ENCODE measurements at regions not wholly inside any gene's neighbourhood (a gene's known extent, or its start where the extent isn't known, plus 50 kb on each side); places are given as distances from the start of the nearest gene placed in this dataset.

DNA sequence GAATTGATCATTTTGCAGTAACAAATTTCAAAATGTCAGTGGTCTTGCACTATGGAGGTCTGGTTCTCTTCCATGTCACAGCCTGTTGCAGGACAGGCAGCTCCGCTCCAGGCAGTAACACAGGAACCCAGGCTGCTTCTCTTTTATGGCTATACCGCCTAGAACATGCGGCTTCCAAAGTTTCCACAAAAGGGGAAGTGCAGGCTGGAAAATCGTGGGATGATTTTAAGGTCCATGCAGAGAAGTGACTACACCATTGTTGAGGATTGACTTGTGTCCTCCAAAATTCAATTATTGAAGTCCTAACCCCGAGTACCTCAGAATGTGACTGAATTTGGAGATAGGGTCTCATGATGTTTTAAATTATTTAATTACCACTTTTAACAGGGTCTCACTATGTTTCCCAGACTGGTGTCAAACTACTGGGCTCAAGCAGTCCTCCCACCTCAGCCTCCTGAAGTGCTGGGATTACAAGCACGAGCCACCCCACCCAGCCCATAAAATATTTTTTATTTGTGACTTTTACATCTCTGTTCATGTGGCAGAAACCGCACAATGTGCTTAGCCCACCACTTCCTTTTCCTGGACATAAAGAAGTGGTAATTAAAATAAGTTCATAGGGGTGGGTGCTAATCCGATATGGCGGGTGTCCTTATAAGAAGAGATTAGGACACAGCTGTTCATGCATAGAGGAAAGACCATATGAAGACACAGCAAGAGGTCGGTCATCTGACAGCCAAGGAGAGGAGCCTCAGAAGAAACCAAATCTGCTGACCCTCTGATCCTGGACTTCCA lies 279.2 kb upstream of the RPL38 start:
- no peak for DNase-seq (ENCODE audit: low read depth in 3 of 3)

DNA sequence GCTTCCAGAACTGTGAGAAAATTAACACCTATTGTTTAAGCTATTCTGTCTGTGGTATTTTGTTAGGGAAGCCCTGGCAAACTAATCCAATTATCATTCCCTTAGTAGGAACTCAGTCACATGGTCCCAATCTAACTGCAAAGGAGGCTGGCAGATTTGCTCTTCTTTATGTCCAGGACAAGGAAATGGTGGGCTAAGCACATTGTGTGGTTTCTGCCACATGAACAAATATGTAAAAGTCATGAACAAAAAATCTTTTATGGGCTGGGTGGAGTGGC lies 278.6 kb upstream of the RPL38 start:
- DNase-seq (ENCODE audit: low read depth in 3 of 3) = no peak

DNA sequence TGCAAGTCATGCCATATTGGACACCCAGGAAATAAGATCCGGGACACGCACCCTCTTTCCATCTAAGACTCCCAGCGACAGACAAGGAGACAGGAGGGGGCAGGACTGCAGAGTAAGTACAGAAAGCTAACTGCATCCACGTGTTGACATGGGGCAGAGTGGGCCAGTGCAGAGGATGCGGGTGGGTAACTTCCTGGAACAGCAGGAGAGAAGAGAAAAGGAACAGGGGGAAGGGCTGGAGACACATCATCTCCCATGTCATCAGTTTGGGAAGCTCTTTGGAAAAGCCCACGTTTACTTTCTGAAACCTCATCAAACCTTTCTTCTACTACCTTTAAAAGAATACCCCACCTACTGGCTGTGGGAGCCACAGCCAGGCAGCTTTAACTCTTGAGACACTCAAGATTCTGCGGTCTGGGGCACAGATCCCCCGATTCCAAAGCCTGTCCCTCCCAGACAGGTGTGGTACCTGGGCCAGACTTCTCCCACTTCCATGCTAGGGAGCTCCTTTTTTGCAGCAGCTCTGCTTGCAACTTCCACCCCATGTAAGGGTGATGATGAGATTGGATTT lies 273.5 kb upstream of the RPL38 start:
- DNase-seq (ENCODE audit: low read depth in 3 of 3) = no peak

- no peak for DNase-seq (ENCODE audit: low read depth in 3 of 3)
These were observed 271.2 kb upstream of the RPL38 start for GRCh38 chr17:73932216-73932749.

DNA sequence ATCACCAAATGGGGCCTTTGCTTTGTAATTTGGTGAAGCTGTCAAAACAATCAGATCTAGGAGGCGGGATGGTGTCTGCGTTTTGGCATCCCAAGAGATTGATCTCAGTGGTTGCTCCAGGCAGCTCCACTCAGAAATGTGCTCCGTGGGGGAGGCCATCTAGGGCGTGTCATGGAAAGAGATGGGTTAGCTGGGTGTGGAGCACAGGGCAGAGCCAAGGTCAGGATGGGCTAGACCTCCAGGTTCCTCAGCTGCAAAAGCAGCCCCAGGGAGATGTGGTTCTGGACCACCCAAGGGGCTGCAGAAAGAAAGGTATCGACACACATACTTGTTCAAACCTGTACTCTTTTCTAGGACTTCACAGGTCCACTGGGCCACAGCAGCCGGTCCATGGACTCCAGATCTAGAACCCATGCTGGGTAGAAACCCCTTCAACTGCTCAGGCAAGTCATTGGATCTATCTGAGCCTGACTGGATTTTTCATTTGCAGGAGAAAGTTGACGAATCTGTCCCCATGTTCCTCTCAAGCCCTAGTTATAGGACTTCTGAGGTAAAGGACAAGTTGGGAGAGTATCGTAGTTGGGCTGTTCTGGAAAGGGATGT lies 270.2 kb upstream of the RPL38 start:
- no peak for DNase-seq (ENCODE audit: low read depth in 3 of 3)

GRCh38 chr17:73933871-73934270 lies 269.6 kb upstream of the RPL38 start:
- DNase-seq (ENCODE audit: low read depth in 3 of 3) = no peak

DNA sequence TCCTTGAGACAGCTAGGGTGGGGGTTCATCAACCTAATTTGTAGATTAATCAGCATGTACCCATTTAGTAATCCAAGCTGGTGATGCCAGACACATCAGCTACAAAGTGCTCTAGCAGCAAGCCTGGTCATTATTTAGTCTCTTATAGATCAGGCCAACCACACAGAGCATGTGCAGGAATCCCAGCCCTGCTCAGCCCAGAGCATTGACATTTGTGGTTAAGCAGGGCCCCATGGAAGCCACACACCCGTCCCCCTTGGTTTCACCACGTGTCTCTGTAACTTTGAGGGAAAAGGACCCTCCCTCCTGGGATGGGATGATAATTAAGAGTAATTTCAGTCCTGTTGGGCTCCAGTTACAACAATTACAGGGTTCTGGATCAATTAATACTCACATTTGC lies 268.8 kb upstream of the RPL38 start:
- no peak for DNase-seq (ENCODE audit: low read depth in 3 of 3)

GRCh38 chr17:73936908-73937627 lies 266.4 kb upstream of the RPL38 start:
- no peak for DNase-seq (ENCODE audit: low read depth in 3 of 3)

DNA sequence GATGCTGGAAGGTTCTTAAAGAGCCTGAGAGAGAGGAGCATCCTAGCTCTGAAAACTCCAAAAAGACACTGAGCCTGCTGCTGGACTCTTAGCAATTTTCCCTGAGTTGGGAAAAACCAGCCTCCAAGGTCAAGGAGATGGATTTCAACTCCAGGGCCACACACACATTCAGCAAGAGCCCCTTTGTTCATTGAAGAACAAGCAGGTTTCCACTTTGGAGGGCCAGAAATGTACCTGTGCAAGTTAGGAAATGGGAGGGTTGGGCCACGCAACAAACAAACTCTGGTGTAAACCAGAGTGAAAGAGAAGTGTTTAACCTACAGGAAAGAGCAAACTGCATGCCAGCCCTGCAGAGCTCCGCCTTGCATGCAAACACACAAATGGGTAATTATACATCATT lies 264.8 kb upstream of the RPL38 start:
- no peak for DNase-seq (ENCODE audit: low read depth in 3 of 3)

GRCh38 chr17:73939806-73940205 lies 263.7 kb upstream of the RPL38 start:
- DNase-seq (ENCODE audit: low read depth in 3 of 3) = no peak

DNA sequence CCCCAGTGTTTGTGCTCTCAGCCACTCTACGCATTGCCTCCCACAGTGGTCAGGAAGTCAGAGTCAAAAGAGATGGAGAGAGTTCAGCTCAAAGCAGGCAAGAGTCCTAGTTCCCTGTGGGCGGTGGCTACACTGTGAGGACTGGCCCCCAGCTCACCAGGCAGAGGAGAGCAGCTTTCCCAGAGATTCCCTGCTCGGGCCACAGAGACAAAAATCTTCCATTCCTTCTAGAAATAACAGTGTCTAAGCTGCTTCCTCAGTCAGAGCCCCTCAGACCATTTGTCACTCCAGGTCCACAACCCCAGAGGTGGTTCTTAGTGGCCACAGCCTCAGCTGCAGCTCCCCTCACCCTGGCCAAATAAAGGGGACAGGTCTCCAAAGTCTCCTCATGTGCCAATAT lies 263.0 kb upstream of the RPL38 start:
- no peak for DNase-seq (ENCODE audit: low read depth in 3 of 3)

GRCh38 chr17:73941919-73942530 lies 261.5 kb upstream of the RPL38 start:
- no peak for DNase-seq (ENCODE audit: low read depth in 3 of 3)

DNA sequence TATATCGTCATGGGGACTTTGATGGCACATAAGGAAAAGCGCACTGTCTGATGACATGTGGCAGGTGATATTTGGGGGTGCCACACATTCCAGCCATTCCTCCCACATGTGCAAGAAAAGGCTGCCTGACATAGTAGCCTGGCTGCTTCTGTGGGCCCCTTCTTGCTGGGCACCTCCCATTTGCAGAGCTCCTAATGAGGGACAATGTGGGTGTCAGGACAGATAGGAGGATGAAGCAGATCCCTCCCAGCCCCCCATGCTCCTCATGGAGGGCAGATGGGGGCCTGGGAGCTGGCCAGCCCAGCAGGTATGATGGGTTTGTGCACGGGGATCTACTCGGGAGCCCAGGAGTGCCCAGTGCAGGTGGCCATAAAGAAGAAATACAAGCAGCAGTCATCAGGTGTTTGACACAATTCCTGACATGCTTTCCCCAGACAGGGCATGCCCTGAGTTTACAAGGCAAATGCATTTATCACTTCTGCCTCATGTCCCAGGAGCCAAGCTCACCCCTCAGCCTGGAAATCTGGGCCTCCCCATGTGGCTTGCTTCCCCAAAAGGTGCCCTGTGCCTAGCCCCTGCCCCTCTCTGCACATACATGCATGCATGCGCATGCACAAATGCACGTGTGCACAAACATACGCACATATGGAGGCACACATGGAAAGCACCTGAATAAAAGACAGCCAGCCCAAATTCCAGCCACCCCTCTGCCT lies 260.6 kb upstream of the RPL38 start:
- DNase-seq (ENCODE audit: low read depth in 3 of 3) = no peak

DNA sequence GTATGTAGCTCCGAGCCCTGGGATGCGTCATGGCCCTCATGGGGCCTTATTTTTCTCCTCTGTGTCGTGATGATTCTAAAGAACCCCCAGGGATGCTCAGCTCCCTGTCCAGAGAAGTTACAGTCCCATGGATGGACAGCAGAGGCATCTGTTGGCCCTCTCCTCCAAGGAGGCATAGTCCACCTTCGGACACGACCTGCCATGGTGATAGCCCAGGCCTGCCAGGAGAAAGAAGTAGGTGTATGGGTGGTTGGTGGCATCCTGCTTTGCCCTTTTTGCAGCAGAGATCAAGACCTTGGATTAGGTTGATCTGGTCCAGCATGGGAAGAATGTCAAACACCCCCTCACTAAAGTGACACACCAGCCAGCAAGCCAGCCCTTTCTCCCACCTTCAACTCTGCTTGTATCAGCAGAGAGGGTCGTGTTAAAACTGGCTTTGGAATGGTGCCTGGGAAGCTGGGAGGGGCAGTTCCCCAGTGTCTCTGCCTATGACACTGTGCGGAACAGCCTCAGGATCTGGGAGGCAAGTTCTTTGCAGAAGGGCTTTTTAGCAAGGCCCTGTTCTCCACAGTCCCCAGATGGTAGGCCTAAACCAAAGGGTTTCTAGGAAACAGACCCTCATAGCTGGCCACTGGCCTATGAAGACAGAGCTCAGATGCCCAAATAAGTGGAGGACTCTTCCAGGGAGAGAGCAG lies 259.9 kb upstream of the RPL38 start:
- no peak for DNase-seq (ENCODE audit: low read depth in 3 of 3)

- no peak for DNase-seq (ENCODE audit: low read depth in 3 of 3)
These were observed 259.1 kb upstream of the RPL38 start for GRCh38 chr17:73944366-73944765.

DNA sequence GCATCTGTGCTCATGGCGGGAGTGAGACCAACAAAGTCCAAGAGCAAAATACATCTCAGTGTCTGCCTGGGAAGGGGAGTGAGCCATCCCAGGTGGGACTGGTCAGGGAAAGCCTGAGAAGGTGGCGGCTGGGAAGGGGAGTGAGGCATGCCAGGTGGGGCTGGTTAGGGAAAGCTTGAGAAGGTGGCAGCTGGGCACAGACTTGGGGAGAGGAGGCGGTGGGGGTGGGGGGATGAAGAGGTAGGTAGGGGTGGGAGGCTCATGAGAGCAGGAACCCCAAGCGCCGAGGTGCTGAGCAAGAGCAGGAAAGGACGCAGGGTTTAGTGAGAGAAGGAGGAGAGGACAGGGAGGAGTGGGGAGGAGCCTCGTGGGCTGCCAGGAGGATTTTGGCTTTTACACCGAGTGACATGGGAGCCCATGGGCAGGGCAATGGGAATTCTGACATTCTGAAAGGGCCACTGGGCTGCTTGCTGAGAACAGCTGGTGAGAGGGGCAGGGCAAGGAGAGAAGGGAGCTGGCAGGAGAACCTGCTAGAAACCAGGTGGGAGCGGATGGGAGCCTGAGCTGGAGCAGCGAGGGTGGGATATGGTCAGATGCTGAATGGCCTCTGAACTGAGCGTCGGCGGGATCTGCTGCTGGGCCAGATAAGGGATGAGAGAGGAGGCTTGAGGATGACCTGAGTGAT lies 256.1 kb upstream of the RPL38 start:
- no peak for DNase-seq (ENCODE audit: low read depth in 3 of 3)

GRCh38 chr17:73947966-73948355 lies 255.5 kb upstream of the RPL38 start:
- DNase-seq (ENCODE audit: low read depth in 3 of 3) = no peak

- no peak for DNase-seq (ENCODE audit: low read depth in 3 of 3)
These were observed 253.4 kb upstream of the RPL38 start for GRCh38 chr17:73949903-73950592.

GRCh38 chr17:73950593-73950914 lies 252.9 kb upstream of the RPL38 start:
- no peak for DNase-seq (ENCODE audit: low read depth in 3 of 3)

DNA sequence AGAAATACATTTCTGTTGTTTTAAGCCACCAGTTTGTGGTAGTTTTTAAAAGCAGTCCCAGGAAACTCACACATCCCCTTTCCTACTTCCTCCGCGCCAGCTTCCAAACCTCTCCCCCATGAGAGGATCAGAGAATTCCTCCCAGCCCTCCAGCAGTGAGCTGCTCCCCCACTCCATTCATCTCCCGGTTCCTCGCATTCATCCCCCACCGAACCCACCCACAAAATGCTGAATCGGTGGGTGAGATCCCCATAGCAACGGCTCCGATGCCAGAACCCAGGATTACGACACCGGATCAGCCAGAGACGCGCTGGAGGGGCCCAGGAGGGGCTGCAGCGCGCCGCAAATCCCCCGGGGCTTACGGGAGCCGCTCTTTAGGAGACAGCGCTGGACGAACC lies 251.4 kb upstream of the RPL38 start:
- DNase-seq (ENCODE audit: low read depth in 3 of 3) = no peak
